ENCODE measurements at regions not wholly inside any gene's neighbourhood (a gene's known extent, or its start where the extent isn't known, plus 50 kb on each side); places are given as distances from the start of the nearest gene placed in this dataset.

DNA sequence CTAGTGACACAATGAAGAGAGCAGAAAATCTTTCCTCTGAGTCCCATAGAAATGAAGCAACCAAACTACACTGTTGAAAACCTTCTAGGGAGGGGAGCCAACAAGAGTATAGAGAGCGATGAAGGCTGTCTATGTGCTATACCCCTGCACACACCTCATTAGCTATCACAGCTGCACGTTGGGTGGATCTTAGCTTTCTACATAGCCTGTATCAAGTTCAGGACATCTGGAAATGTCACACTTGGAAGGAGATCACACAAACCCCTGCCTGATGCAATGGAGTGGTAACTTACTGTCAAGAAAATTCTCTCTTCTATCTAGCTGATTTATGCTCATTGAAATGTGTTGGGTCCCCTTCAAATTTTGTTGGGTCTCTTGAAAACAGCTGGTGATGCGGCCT, 127.0 kb upstream of the NTRK2 start:
- TF ChIP-seq, protein P1, sequence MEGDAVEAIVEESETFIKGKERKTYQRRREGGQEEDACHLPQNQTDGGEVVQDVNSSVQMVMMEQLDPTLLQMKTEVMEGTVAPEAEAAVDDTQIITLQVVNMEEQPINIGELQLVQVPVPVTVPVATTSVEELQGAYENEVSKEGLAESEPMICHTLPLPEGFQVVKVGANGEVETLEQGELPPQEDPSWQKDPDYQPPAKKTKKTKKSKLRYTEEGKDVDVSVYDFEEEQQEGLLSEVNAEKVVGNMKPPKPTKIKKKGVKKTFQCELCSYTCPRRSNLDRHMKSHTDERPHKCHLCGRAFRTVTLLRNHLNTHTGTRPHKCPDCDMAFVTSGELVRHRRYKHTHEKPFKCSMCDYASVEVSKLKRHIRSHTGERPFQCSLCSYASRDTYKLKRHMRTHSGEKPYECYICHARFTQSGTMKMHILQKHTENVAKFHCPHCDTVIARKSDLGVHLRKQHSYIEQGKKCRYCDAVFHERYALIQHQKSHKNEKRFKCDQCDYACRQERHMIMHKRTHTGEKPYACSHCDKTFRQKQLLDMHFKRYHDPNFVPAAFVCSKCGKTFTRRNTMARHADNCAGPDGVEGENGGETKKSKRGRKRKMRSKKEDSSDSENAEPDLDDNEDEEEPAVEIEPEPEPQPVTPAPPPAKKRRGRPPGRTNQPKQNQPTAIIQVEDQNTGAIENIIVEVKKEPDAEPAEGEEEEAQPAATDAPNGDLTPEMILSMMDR (IDR thresholded peaks at IDR 0.05), result no peak
- no peak for TF ChIP-seq POLR2A (IDR thresholded peaks at IDR 0.05)

All from esophagus squamous epithelium (tissue), 4 donors.